ENCODE measurements at regions not wholly inside any gene's neighbourhood (a gene's known extent, or its start where the extent isn't known, plus 50 kb on each side); places are given as distances from the start of the nearest gene placed in this dataset.
A peak's percentile ranks its signal among the peaks of the same experiment; 100 is the strongest.

DNA sequence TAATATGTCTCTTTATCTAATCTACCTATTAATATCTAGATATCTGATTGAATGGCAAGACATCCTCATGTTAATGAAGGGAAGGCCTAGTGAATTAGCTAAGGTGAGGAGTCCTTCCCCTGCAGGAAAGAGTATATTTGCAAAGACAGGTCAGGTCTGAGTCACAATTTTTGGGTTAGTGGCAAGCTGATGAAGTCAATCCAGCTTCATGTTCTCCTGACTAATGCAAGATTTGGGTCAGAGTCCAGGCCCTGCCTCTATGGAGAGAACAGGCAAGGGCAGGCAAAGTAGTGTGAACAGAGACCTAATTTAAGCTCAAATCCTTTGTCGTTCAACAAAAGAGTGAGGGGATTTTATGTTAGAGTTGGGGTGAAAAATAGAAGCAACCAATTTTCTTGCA lies 496.7 kb downstream of the BMP2 start:
- no peak for DNase-seq

DNA sequence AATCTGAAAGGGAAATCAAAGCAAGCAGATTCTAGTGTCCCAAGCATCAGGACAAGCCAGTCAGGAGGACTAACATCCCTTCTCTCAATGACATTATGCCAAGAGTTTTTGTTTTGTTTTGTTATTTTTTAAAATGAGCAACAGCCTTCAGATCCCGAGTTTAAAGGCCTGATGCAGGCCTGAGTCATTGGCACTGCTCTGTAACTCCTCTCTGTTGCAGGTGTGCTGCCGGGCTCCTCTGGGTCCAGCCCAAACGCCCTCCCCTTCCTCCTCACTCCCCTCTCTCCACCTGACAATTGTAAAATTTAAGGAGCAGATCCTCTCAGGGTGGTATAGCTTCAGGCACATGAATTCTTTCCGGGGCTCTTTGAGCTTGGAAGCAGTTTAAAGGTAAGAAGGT lies 502.0 kb downstream of the BMP2 start:
- no peak for DNase-seq

DNA sequence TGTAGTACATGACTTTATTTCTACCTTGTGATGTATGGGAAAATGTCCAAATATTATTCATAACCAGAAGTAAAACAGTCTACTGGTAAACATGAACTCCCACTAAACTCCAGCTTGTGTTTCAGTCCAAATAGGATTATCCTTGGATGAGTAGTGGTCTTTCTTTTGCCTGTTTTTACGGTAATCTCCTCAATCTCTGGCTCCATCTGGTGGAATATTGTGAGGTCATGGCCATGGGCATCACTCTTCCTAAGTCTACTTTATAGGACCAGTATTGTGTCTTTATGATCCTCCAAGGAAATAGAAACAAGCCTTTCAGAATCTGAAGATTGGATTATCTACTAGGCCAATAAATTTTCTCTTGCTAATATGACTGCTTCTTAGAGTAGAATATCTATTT lies 505.0 kb downstream of the BMP2 start:
- DNase-seq = no peak

DNA sequence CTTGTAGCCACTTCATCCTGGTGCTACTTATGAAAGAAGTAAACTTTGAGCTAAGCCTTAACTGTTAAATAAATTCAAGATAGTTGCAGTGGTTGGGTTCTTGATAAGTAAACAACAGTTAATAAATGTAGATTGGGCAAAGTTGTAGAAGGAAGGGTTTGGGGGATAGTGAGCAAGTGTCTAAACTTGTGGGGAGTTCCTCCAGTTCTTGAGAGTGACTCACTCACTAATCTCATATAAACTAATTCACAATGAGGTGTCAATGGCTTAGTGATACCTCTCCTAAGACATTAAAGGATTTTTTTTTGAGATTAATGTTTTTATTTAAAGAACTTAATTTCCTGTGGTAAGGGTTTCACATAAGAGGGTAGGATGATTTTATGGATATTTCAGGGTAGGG lies 507.4 kb downstream of the BMP2 start:
- no peak for DNase-seq

DNA sequence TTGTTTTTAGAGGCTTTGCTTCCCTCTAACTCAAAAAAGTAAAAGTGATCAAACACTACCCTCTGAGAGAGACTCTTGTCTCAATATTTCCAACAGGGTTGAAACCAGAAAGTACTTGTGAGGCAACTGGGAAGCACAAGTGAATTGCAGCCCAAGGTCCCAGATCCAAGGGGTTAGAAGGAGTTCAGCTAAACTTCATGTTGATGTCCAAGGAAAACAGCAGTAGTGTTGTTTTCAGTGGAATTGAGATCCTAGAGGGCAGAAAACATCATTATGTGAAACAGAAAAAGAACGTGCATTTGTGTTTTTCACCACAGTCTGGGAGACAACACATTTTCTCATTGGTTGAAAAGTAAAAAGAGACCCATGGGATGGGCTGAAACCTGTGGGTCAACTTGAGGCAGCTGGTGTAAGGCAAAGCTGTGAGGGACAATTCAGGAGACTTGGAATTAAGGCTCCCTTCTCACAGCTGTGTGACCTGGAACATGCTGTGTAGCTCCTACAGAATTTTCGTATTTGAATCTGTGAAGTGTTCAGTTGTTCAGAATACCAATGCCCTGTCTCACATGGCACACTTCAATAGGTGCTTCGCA lies 508.3 kb downstream of the BMP2 start:
- DNase-seq = no peak

DNA sequence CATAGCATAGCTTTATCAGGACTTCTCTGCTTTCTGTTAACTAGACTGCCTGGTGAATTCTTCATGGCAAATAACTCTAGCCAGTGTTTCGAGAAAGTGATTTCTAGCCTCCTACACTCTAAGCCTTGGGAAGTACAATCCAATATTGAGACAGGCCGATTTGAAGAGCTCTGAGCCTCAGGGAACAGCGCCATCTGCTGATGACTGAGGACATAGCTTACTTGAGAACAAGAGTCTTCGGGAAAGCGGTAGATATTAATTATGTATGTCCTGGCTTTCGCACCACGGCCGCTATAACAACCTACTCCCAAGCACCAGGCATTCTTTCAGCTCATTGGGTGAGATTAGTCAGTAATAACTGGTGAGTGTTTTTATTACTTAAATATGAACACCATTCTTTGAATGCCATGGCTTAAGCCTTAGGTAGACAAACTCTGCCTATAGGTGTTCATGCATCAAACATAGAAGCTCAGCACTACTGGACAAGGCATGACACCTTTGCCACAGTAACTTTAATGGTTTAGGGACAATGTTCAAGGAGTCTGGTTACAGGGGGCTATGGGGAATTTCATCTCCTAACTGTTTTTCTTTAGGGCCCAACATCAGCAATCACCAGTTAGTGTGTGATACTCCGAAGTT lies 518.6 kb downstream of the BMP2 start:
- DNase-seq = peak; percentile 37

- DNase-seq = no peak
Observed at GRCh38 chr20:7291323-7291943, 523.9 kb downstream of the BMP2 start.

GRCh38 chr20:7291946-7292345 lies 524.5 kb downstream of the BMP2 start:
- no peak for DNase-seq

DNA sequence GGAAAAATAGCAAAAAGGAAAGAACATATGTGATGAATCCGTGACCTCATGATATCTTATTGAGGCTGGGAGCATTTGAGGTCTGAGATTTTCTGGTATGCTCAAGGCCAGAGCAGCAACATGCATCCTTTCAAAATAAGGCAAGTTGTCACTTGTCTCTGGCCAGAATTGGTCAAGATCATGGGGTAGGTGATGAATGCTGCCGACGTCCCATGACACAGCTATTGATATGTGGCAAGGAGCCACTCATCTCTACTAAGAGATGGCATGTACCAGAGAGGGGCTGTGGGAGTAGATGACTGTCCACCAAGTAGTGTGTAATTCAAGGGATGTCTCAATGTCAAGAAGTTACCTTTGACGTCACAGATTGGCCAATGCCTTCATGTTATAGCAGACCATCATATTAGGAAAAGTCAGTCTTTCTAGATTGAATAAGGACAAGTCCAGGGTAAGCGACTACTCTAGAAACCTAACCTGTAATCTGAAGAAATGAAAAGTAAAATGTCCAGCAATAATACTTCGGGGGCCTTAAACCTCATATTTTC lies 527.4 kb downstream of the BMP2 start:
- no peak for DNase-seq

GRCh38 chr20:7301807-7302206 lies 534.3 kb downstream of the BMP2 start:
- no peak for DNase-seq

DNA sequence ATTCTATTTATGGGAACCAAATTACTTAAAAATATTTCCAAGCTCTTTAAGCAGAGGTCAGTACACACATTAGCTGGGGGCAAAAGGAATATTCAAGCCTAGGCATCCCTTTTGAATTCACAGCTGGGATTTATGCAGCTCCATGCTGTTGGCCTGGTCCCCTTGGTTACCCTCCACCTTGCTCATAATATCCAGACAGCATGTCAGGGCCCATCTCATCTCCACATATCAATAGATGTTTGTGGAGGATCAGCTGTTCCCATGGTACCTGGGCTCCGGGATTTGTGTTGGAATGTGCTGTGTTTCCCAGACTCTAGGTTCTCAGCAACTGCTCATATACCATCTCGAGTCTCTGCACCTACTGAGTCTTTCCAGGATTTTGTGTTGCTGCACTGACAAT lies 534.8 kb downstream of the BMP2 start:
- no peak for DNase-seq

DNA sequence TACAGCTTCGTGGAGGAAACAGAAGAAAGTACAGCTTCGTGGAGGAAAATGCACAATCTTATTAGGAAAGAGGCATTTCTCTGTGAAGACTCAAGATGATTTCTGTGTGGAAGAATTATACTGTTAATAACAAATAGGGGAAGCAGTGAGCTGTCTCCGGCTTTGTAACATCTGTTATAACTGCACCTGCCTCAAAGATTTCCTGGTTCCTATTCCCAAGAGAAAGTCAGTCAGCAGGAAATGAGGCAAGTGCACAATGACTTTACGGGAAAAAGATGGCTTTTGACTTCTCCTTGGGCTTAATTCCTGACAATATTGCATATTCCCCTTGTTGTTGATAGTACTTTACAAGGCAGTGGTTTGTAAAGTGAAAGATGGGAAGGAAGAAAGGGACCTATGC lies 538.5 kb downstream of the BMP2 start:
- no peak for DNase-seq

DNA sequence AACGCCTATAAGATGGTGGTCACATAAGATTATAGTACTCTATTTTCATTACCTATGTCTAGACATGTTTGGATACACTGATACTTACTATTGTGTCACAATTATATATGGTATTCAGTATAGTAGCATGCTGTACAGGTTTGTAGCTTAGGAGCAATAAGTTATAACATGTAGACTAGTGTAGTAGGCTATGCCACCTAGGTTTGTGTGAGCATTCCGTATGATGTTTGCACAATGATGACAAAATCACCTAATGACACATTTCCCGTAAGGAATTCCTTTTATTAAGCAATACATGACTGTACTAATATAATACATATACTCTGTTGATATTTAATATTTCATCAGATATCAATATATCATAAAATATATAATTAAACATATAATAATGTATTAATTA lies 540.7 kb downstream of the BMP2 start:
- DNase-seq = no peak

- no peak for DNase-seq
Observed at GRCh38 chr20:7313047-7313446, 545.6 kb downstream of the BMP2 start.

DNA sequence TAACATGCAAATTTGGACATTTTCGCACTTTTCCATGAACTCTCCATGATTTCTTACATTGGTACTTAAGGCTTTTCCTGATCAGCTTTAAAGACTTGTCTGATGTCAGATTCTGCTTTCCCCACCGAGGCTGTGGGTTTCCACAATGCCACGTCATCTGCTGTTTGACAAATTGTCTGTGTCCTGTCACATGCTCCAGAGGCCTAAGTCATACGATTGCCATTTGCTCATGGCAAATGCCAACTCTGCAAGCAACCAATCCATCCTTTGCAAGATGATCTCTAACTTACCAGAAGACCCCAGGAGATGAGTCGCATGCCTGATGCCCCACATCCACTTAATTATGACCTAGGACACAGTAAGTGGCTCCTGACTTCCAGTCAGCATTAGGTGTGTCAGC lies 556.5 kb downstream of the BMP2 start:
- DNase-seq = no peak

DNA sequence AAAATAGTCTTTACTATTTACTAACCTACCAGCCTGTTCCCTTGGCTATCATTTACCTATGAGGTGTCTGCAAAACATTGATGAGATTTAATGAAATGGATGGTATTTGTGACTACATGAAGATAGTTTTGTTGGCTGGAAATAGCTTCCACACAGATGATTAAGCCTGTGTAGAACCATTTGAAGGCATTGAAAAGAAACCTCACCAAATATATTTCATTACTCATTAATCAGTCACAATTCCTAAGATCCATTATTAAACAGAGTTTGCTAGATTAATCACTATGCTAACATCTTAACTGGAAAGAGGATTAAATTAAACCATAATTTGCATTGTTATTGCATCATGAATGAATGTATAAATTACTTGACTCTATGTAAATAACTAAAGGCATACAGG lies 560.3 kb downstream of the BMP2 start:
- no peak for DNase-seq

GRCh38 chr20:7330850-7331249 lies 563.4 kb downstream of the BMP2 start:
- no peak for DNase-seq

- no peak for DNase-seq
Observed at GRCh38 chr20:7332169-7332568, 564.7 kb downstream of the BMP2 start.

DNA sequence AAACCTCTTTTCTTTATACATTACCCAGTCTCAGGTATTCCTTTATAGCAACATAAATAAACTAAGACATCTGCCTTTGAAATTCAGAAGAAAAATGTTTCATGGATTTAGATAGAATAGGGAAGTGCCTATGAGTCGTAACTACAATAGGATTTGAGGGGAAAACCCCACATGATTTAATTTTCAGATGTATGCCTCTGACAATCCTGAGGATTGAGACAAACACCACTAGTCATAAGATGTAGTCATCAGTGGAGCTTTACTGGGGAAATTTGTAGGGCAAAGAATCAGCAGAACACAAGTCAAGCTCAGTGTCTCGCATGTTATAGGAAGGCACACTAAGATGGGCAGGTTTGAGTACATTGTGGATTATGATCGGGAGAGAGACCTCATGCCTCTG lies 566.4 kb downstream of the BMP2 start:
- DNase-seq = no peak

DNA sequence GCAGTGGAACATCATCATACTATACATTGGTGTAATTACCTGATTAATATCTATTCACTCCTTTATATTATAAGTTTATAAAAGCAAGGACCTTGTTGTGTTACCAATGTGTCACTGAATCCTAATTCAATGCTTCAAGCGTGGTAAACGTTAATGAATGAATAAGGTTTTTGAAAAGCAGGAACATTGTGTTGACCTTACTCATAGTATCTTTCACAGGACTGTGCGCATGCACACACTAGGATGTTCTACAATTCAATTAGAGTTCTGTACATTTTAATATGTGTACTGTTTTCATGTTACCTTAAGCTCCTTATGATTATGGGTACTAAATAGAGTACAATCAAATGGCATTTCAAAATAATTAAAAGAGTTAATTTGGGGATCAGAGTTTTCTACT lies 578.5 kb downstream of the BMP2 start:
- DNase-seq = no peak

- DNase-seq = no peak
Observed at GRCh38 chr20:7346562-7346961, 579.1 kb downstream of the BMP2 start.

DNA sequence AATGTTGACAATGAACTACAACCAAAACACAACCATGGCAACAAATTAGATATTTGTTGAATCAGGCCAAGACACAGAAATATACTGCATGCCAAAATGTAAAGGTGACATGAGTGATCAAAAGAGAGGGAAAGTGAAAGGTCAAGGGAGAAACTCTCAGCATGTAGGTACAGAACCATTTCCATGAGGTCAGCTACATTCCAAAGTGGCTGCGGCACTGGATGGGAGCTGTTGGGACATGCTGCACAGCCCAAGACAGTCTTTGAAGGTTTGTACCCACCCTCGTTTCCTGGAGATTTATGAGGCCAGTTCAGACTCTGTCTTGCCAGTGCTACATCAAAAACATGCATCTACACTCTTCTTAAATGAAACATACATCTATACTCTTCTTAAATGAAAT lies 579.9 kb downstream of the BMP2 start:
- DNase-seq = no peak

- DNase-seq = no peak
Observed at GRCh38 chr20:7348253-7348652, 580.8 kb downstream of the BMP2 start.

- no peak for DNase-seq
Observed at GRCh38 chr20:7352165-7352564, 584.7 kb downstream of the BMP2 start.

- no peak for DNase-seq
Observed at GRCh38 chr20:7355051-7355450, 585.2 kb downstream of the HAO1 start.

Measured in activated CD4-positive, alpha-beta T cell treated with anti-CD3 and anti-CD28 coated beads, Interleukin-10, Interleukin-2, amounts not matched to agents 100 ng/mL and 50 ng/mL, durations not matched to agents 16 hours and 8 hours (primary cell).